ENCODE measurements at regions not wholly inside any gene's neighbourhood (a gene's known extent, or its start where the extent isn't known, plus 50 kb on each side); places are given as distances from the start of the nearest gene placed in this dataset.

DNA sequence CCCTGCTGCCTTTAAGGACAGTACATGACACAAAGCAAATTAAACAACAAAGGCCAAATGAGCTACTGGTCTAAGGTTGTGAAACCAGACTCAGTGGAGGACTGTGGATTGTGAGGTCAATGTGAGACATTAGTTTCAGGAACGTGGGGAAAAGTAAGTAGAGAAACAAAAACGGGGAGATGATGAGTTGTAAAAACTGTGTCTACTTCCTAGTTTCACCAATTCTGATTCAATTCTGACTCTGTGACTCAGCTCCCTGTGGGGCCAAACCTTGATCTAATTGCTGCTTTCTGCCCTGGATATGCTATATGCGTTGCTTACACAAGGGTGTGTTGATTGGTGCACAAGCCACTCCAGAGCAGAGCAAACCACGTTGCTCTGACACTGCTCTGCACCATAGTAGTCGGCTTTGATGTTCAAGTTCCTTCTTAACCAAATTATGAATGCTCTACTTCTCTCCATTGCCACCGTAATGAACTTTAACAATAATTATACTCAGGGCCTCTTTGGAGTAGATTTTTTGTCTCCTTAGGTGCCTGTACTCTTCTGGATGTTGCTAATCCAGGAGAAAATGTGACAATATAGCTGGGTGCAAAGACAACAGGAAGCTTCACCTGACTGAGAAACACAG is 1640.1 kb upstream of the CELF4 start:
- Histone ChIP-seq H3K27me3 (replicated peaks in 1 of 2; ENCODE audit: control insufficient read depth in 2 of 2, insufficient read depth in 2 of 2, low read length in 1 of 2) (no peaks in the 10 kb centered on the region), H3K36me3 (ENCODE audit: control insufficient read depth in 2 of 2, insufficient read depth in 2 of 2, low read length in 1 of 2) (no peaks in the 10 kb centered on the region), H3K9me3 (replicated peaks; ENCODE audit: control insufficient read depth, insufficient read depth, low read length) (no peaks in the 10 kb centered on the region), H3K4me1 (ENCODE audit: control insufficient read depth, insufficient read depth, low read length) (no peaks in the 10 kb centered on the region), H4K20me1 (ENCODE audit: control insufficient read depth, insufficient read depth) (no peaks in the 10 kb centered on the region), H3K4me3 (no peak overlapping the region), H3K79me2 (ENCODE audit: control insufficient read depth, insufficient read depth, low read length) (no peaks in the 10 kb centered on the region), H3K4me2 (ENCODE audit: control insufficient read depth, insufficient read depth) (no peak overlapping the region), H3K27ac (ENCODE audit: control insufficient read depth, insufficient read depth) (no peak overlapping the region), H3K9ac (ENCODE audit: control insufficient read depth, insufficient read depth, low read length) (no peak overlapping the region), H2AFZ (ENCODE audit: control insufficient read depth, low read depth, low read length) (no peak overlapping the region)
- 13% methylated on average over 6 of the region's 6 CpGs for WGBS (ENCODE audit: insufficient coverage, insufficient replicate concordance, low lambda C conversion rate, missing lambda C conversion rate)
- intact Hi-C loops (cut with micrococcal nuclease; ENCODE audit: unreplicated experiment): no loop called here
- no TSS peak for BruUV-seq (replicated peaks)
- RAD21 ChIA-PET (ENCODE audit: unreplicated experiment): no interaction called here
- DNase-seq (ENCODE audit: low read depth, low spot score) (no peak), FAIRE-seq (no peak), ATAC-seq (peak; percentile 94)
- in situ Hi-C loops (cut with MboI): no loop called here
- POLR2A ChIA-PET: interaction anchor here (0.6 to 1.1 kb wide), 2 partner anchors 265 to 267 kb away, joined by 3 read pairs; no protein-coding TSS in a partner anchor
- TF ChIP-seq, protein P1, sequence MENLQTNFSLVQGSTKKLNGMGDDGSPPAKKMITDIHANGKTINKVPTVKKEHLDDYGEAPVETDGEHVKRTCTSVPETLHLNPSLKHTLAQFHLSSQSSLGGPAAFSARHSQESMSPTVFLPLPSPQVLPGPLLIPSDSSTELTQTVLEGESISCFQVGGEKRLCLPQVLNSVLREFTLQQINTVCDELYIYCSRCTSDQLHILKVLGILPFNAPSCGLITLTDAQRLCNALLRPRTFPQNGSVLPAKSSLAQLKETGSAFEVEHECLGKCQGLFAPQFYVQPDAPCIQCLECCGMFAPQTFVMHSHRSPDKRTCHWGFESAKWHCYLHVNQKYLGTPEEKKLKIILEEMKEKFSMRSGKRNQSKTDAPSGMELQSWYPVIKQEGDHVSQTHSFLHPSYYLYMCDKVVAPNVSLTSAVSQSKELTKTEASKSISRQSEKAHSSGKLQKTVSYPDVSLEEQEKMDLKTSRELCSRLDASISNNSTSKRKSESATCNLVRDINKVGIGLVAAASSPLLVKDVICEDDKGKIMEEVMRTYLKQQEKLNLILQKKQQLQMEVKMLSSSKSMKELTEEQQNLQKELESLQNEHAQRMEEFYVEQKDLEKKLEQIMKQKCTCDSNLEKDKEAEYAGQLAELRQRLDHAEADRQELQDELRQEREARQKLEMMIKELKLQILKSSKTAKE (IDR thresholded peaks at IDR 0.05; ENCODE audit: low read depth, poor library complexity, severe bottlenecking): no peak
- TF ChIP-seq CHD4 (IDR thresholded peaks at IDR 0.05) (no peak), TAF1 (IDR thresholded peaks at IDR 0.05; ENCODE audit: borderline replicate concordance, low read depth, low read length) (no peak), RFX5 (IDR thresholded peaks at IDR 0.05; ENCODE audit: low read depth, low read length) (no peak), IKZF2 (IDR thresholded peaks at IDR 0.05) (peak in 1 of 2 experiments; percentile 29; a peak in 1 of 4 replicates), ZNF622 (IDR thresholded peaks at IDR 0.05) (no peak), MTA2 (IDR thresholded peaks at IDR 0.05; ENCODE audit: low read depth) (peak; percentile 69; the same call in 1 of the 2 replicates), RELA (IDR thresholded peaks at IDR 0.05; ENCODE audit: borderline replicate concordance, partially characterized antibody) (no peak), ZNF274 (IDR thresholded peaks at IDR 0.05; ENCODE audit: insufficient read depth, insufficient read length) (no peak), ZSCAN29 (IDR thresholded peaks at IDR 0.05) (no peak), DPF2 (IDR thresholded peaks at IDR 0.05) (0 out of 2 replicates have a peak, but pooled peaks have one; percentile 33), RBBP5 (conservative IDR thresholded peaks at IDR 0.05) (no peak), ZNF384 (IDR thresholded peaks at IDR 0.05; ENCODE audit: borderline replicate concordance, low read depth, low read length) (no peak), POLR2AphosphoS5 (IDR thresholded peaks at IDR 0.05; ENCODE audit: low read length) (no peak), TCF3 (IDR thresholded peaks at IDR 0.05; ENCODE audit: borderline replicate concordance, insufficient read depth, low read depth, low read length) (no peak)
- TF ChIP-seq, protein P2, sequence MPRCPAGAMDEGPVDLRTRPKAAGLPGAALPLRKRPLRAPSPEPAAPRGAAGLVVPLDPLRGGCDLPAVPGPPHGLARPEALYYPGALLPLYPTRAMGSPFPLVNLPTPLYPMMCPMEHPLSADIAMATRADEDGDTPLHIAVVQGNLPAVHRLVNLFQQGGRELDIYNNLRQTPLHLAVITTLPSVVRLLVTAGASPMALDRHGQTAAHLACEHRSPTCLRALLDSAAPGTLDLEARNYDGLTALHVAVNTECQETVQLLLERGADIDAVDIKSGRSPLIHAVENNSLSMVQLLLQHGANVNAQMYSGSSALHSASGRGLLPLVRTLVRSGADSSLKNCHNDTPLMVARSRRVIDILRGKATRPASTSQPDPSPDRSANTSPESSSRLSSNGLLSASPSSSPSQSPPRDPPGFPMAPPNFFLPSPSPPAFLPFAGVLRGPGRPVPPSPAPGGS (IDR thresholded peaks at IDR 0.05; ENCODE audit: borderline replicate concordance, insufficient read depth, low read depth, low read length, poor library complexity, severe bottlenecking): no peak
- TF ChIP-seq, protein P3, sequence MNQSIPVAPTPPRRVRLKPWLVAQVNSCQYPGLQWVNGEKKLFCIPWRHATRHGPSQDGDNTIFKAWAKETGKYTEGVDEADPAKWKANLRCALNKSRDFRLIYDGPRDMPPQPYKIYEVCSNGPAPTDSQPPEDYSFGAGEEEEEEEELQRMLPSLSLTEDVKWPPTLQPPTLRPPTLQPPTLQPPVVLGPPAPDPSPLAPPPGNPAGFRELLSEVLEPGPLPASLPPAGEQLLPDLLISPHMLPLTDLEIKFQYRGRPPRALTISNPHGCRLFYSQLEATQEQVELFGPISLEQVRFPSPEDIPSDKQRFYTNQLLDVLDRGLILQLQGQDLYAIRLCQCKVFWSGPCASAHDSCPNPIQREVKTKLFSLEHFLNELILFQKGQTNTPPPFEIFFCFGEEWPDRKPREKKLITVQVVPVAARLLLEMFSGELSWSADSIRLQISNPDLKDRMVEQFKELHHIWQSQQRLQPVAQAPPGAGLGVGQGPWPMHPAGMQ (IDR thresholded peaks at IDR 0.05; ENCODE audit: borderline replicate concordance): no peak
- SMC1A ChIA-PET (ENCODE audit: uncharacterized antibody, unreplicated experiment): no interaction called here
- CTCF ChIA-PET: no interaction called here

Data from GM12878 (cell line).